H9 (cell line): ENCODE measurements at regions not wholly inside any gene's neighbourhood (a gene's known extent, or its start where the extent isn't known, plus 50 kb on each side); places are given as distances from the start of the nearest gene placed in this dataset.
"Not testable (repeated sequence)": the region's sequence is repeated elsewhere in the genome, so short reads cannot be mapped to it uniquely, and the experiment has no call there.

Experiments used
- DNase-seq: peaks from one replicate; pipeline ENCODE4 v3.0.0-alpha.2; 2017
- H2AFZ ChIP-seq: one replicate; pipeline ENCODE4 v1.6.1; 2013; ENCODE audit warnings: mild to moderate bottlenecking, low read length, control low read depth, moderate library complexity
- H2AK5ac ChIP-seq: 2 replicates; pipeline ENCODE4 v1.6.1; 2013; ENCODE audit warnings: low read length, control low read depth, mixed read lengths; ENCODE audit not compliant: insufficient read length
- H2BK120ac ChIP-seq: one replicate; pipeline ENCODE4 v1.6.1; 2013; ENCODE audit warnings: low read depth, mild to moderate bottlenecking, low read length, control low read depth, inconsistent platforms; ENCODE audit not compliant: poor library complexity, severe bottlenecking
- H2BK12ac ChIP-seq: 2 replicates; pipeline ENCODE4 v1.6.1; 2013; ENCODE audit warnings: low read length, control low read depth, mixed read lengths, low read depth; ENCODE audit not compliant: insufficient read length
- H2BK15ac ChIP-seq: 2 replicates; pipeline ENCODE4 v1.6.1; 2013; ENCODE audit warnings: low read depth, low read length, control low read depth
- H2BK20ac ChIP-seq: one replicate; pipeline ENCODE4 v1.6.1; 2013; ENCODE audit warnings: low read depth, mild to moderate bottlenecking, low read length, control low read depth, inconsistent platforms; ENCODE audit not compliant: poor library complexity, severe bottlenecking
- H2BK5ac ChIP-seq: 2 replicates; pipeline ENCODE4 v1.6.1; 2013; ENCODE audit warnings: low read length, control low read depth, mixed read lengths; ENCODE audit not compliant: insufficient read length
- H3K14ac ChIP-seq: 2 replicates; pipeline ENCODE4 v1.6.1; 2013; ENCODE audit warnings: low read length, control low read depth; ENCODE audit not compliant: insufficient read depth
- H3K18ac ChIP-seq: 2 replicates; pipeline ENCODE4 v1.6.1; 2013; ENCODE audit warnings: low read depth, mild to moderate bottlenecking, mixed read lengths, low read length, control low read depth; ENCODE audit not compliant: insufficient read length
- H3K23ac ChIP-seq: 2 replicates; pipeline ENCODE4 v1.6.1; 2013; ENCODE audit warnings: low read length, control low read depth, mixed read lengths, low read depth; ENCODE audit not compliant: insufficient read length
- H3K23me2 ChIP-seq: 2 replicates; pipeline ENCODE4 v1.6.1; 2013; ENCODE audit warnings: low read depth, mild to moderate bottlenecking, mixed read lengths, low read length, control low read depth; ENCODE audit not compliant: insufficient read length, poor library complexity, severe bottlenecking
- H3K27ac ChIP-seq: 2 replicates; pipeline ENCODE4 v1.5.1; 2013; ENCODE audit warnings: low read length, control low read depth, mixed read lengths, low read depth; ENCODE audit not compliant: insufficient read length
- H3K27me3 ChIP-seq: 2 replicates; pipeline ENCODE4 v1.6.1; 2013; ENCODE audit warnings: low read length, control low read depth, inconsistent platforms; ENCODE audit not compliant: insufficient read depth
- H3K4ac ChIP-seq: 2 replicates; pipeline ENCODE4 v1.6.1; 2013; ENCODE audit warnings: low read depth, mild to moderate bottlenecking, control low read depth, inconsistent platforms, low read length, moderate library complexity
- H3K4me1 ChIP-seq: 2 replicates; pipeline ENCODE4 v1.6.1; 2013; ENCODE audit warnings: low read length, control low read depth, inconsistent platforms; ENCODE audit not compliant: insufficient read depth
- H3K4me2 ChIP-seq: 2 replicates; pipeline ENCODE4 v1.6.1; 2013; ENCODE audit warnings: low read length, control low read depth, mixed read lengths; ENCODE audit not compliant: insufficient read length, insufficient read depth
- H3K56ac ChIP-seq: 2 replicates; pipeline ENCODE4 v1.6.1; 2013; ENCODE audit warnings: low read depth, mild to moderate bottlenecking, mixed read lengths, low read length, control low read depth; ENCODE audit not compliant: insufficient read length
- H3K79me1 ChIP-seq: 2 replicates; pipeline ENCODE4 v1.6.1; 2013; ENCODE audit warnings: low read depth, mild to moderate bottlenecking, moderate library complexity, low read length, control low read depth, inconsistent platforms; ENCODE audit not compliant: insufficient read depth, poor library complexity, severe bottlenecking
- H3K79me2 ChIP-seq: 2 replicates; pipeline ENCODE4 v1.6.1; 2013; ENCODE audit warnings: low read length, control low read depth, inconsistent platforms; ENCODE audit not compliant: insufficient read depth
- H3K9ac ChIP-seq: 2 replicates; pipeline ENCODE4 v1.6.1; 2013; ENCODE audit warnings: low read length, control low read depth, mixed read lengths; ENCODE audit not compliant: insufficient read length; ENCODE audit errors: extremely low read depth
- H3K9me3 ChIP-seq: one replicate; pipeline ENCODE4 v1.6.1; 2013; ENCODE audit warnings: low read depth, low read length, inconsistent platforms; ENCODE audit not compliant: control insufficient read depth
- H3T11ph ChIP-seq: one replicate; pipeline ENCODE4 v1.6.1; 2013; ENCODE audit warnings: mild to moderate bottlenecking, low read length, control low read depth, inconsistent platforms
- H4K20me1 ChIP-seq: one replicate; pipeline ENCODE4 v1.6.1; 2013; ENCODE audit not compliant: control insufficient read depth, insufficient read length, insufficient read depth
- H4K5ac ChIP-seq: 2 replicates; pipeline ENCODE4 v1.6.1; 2013; ENCODE audit warnings: low read depth, mild to moderate bottlenecking, mixed read lengths, low read length, control low read depth; ENCODE audit not compliant: insufficient read length
- H4K8ac ChIP-seq: replicated peaks from 2 replicates; pipeline ENCODE4 v1.6.1; 2013; ENCODE audit warnings: low read length, control low read depth, mixed read lengths, low read depth; ENCODE audit not compliant: insufficient read length
- H4K91ac ChIP-seq: 2 replicates; pipeline ENCODE4 v1.6.1; 2013; ENCODE audit warnings: low read depth, mild to moderate bottlenecking, moderate library complexity, mixed read lengths, low read length, control low read depth; ENCODE audit not compliant: insufficient read length
- H3K27ac Mint-ChIP-seq, 3 experiments: 2 replicates in 2 of 3; 3 replicates in 1 of 3; pipeline ENCODE4 v1.8.0; 2020 to 2021; ENCODE audit warnings: mixed read lengths in 3 of 3, mild to moderate bottlenecking in 1 of 3, moderate library complexity in 1 of 3
- H3K27me3 Mint-ChIP-seq: 2 replicates; pipeline ENCODE4 v1.8.0; 2021; ENCODE audit warnings: low read depth, mild to moderate bottlenecking, moderate library complexity, mixed read lengths
- H3K36me3 Mint-ChIP-seq, 3 experiments: 2 replicates in 2 of 3; 3 replicates in 1 of 3; pipeline ENCODE4 v1.8.0; 2020 to 2021; ENCODE audit warnings: low read depth in 3 of 3, mixed read lengths in 3 of 3; ENCODE audit not compliant: insufficient read depth in 1 of 3
- H3K4me1 Mint-ChIP-seq, 2 experiments: 2 replicates each; pipeline ENCODE4 v1.8.0; 2020; ENCODE audit warnings: mixed read lengths in 2 of 2
- H3K4me3 Mint-ChIP-seq, 2 experiments: 2 replicates in 1 of 2; 3 replicates in 1 of 2; pipeline ENCODE4 v1.8.0; 2020 to 2021; ENCODE audit warnings: mild to moderate bottlenecking in 2 of 2, mixed read lengths in 2 of 2, moderate library complexity in 1 of 2
- H3K9me3 Mint-ChIP-seq, 2 experiments: 2 replicates in 1 of 2; 3 replicates in 1 of 2; pipeline ENCODE4 v1.8.0; 2020; ENCODE audit warnings: mild to moderate bottlenecking in 2 of 2, mixed read lengths in 2 of 2, moderate library complexity in 1 of 2
- CTCF ChIP-seq: fragments of 200-600 bp; sonication (generic); conservative IDR thresholded peaks from 3 replicates; pipeline ENCODE4 v1.8.0; 2021; ENCODE audit warnings: antibody characterized with exemption, mild to moderate bottlenecking
- WGBS: extraction: QIAGEN DNeasy Blood & Tissue Kit; methylation state at CpG from one replicate; pipeline ENCODE4 v1.1.7; 2013; ENCODE audit warnings: missing lambda C conversion rate, low lambda C conversion rate, mixed read lengths; ENCODE audit not compliant: insufficient read length; ENCODE audit errors: extremely low coverage; 5-methylcytosine and 5-hydroxymethylcytosine counted together

- no peak overlapping the region for H2BK15ac ChIP-seq
- no peaks in the 10 kb centered on the region for H3K27me3 ChIP-seq
- Mint-ChIP-seq H3K36me3 (no peaks in the 10 kb centered on the region), H3K27me3 (no peaks in the 10 kb centered on the region), H3K4me3 (no peak overlapping the region), H3K27ac (no peak overlapping the region), H3K9me3 (no peaks in the 10 kb centered on the region), H3K4me1 (no peaks in the 10 kb centered on the region)
- no peak overlapping the region for H3K18ac ChIP-seq
- H4K91ac ChIP-seq: no peak overlapping the region
- no peak overlapping the region for H2AFZ ChIP-seq
- no peak overlapping the region for H2BK20ac ChIP-seq
- H3T11ph ChIP-seq: no peak overlapping the region
- no peak overlapping the region for H3K23ac ChIP-seq
- H3K27ac ChIP-seq: no peak overlapping the region
- no peaks in the 10 kb centered on the region for H4K20me1 ChIP-seq
- no peak overlapping the region for H4K5ac ChIP-seq
- no peak overlapping the region for H3K56ac ChIP-seq
- H3K23me2 ChIP-seq: no peaks in the 10 kb centered on the region
- H3K4ac ChIP-seq: no peak overlapping the region
- WGBS: no CpG with 5 or more reads among the region's 1 CpG
- no peaks in the 10 kb centered on the region for H3K79me2 ChIP-seq
- no peak overlapping the region for H2BK120ac ChIP-seq
- H3K9ac ChIP-seq: no peak overlapping the region
- no peak for TF ChIP-seq CTCF
- no peaks in the 10 kb centered on the region for H3K4me1 ChIP-seq
- H3K79me1 ChIP-seq: no peaks in the 10 kb centered on the region
- no peak overlapping the region for H4K8ac ChIP-seq
- H2BK12ac ChIP-seq: no peak overlapping the region
- H2AK5ac ChIP-seq: no peak overlapping the region
- no peak for DNase-seq
- no peak overlapping the region for H3K14ac ChIP-seq
- no peak overlapping the region for H3K4me2 ChIP-seq
- H3K9me3 ChIP-seq: no peaks in the 10 kb centered on the region
- no peak overlapping the region for H2BK5ac ChIP-seq
Measured at GRCh38 chr14:85188836-85189235, 341.1 kb upstream of the FLRT2 start.

GRCh38 chr14:85189253-85189652 lies 340.7 kb upstream of the FLRT2 start:
- H3K79me1 ChIP-seq, H2AFZ ChIP-seq, DNase-seq, H3K4ac ChIP-seq, H2AK5ac ChIP-seq, H4K8ac ChIP-seq, H3K14ac ChIP-seq, H2BK5ac ChIP-seq, H3K4me3 Mint-ChIP-seq, H3K9me3 Mint-ChIP-seq, H3K4me2 ChIP-seq, H3K27ac Mint-ChIP-seq, H2BK12ac ChIP-seq, H3K23me2 ChIP-seq, H3K27ac ChIP-seq, H3K56ac ChIP-seq, H3K9me3 ChIP-seq, H3K23ac ChIP-seq, H2BK120ac ChIP-seq, H3K9ac ChIP-seq, H3T11ph ChIP-seq, H3K18ac ChIP-seq, H4K5ac ChIP-seq, H3K36me3 Mint-ChIP-seq, H4K20me1 ChIP-seq, H3K4me1 ChIP-seq, H2BK15ac ChIP-seq, H3K79me2 ChIP-seq, H4K91ac ChIP-seq, H2BK20ac ChIP-seq, H3K27me3 ChIP-seq, H3K27me3 Mint-ChIP-seq, H3K4me1 Mint-ChIP-seq: not testable (repeated sequence)
- no CpG with 5 or more reads among the region's 6 CpGs for WGBS
